GM13976 (cell line): ENCODE measurements at regions not wholly inside any gene's neighbourhood (a gene's known extent, or its start where the extent isn't known, plus 50 kb on each side); places are given as distances from the start of the nearest gene placed in this dataset.

ENCODE experiments used
- DNase-seq: peaks from one replicate; pipeline ENCODE4 v3.0.0; 2012; ENCODE audit warnings: low spot score
- CTCF ChIP-seq: IDR thresholded peaks from 2 replicates; pipeline ENCODE4 v1.5.1; 2012; ENCODE audit warnings: borderline replicate concordance, mild to moderate bottlenecking; ENCODE audit not compliant: insufficient read depth; ENCODE audit errors: extremely low read depth, missing control alignments, control extremely low read depth
- in situ Hi-C: fragments of 300-500 bp; cut with MboI; formaldehyde crosslinking; loops from one replicate; pipeline ENCODE4 v1.12.0; 2022; ENCODE audit warnings: low sequenced_read_pairs, mixed read lengths, inconsistent platforms; ENCODE audit not compliant: unreplicated experiment

GRCh38 chr20:42020316-42020715, 402.1 kb upstream of the CHD6 start:
- in situ Hi-C loops, result no loop called here
- DNase-seq, result no peak
- TF ChIP-seq CTCF, result no peak

GRCh38 chr20:42018979-42019378, 400.8 kb upstream of the CHD6 start:
- peak; percentile 11 for TF ChIP-seq CTCF
- in situ Hi-C loops, result no loop called here
- no peak for DNase-seq

GRCh38 chr20:42010090-42010489, 391.9 kb upstream of the CHD6 start:
- in situ Hi-C loops, result no loop called here
- DNase-seq, result no peak
- no peak for TF ChIP-seq CTCF

GRCh38 chr20:42007251-42007650, 389.1 kb upstream of the CHD6 start:
- in situ Hi-C loops, result no loop called here
- no peak for TF ChIP-seq CTCF
- DNase-seq, result no peak

GRCh38 chr20:42005211-42005610, 387.0 kb upstream of the CHD6 start:
- in situ Hi-C loops, result no loop called here
- DNase-seq, result no peak
- no peak for TF ChIP-seq CTCF

- no peak for TF ChIP-seq CTCF
- in situ Hi-C loops, result no loop called here
- DNase-seq, result no peak
Observed at GRCh38 chr20:42003380-42003779, 385.2 kb upstream of the CHD6 start.
